ENCODE measurements at regions not wholly inside any gene's neighbourhood (a gene's known extent, or its start where the extent isn't known, plus 50 kb on each side); places are given as distances from the start of the nearest gene placed in this dataset.

DNA sequence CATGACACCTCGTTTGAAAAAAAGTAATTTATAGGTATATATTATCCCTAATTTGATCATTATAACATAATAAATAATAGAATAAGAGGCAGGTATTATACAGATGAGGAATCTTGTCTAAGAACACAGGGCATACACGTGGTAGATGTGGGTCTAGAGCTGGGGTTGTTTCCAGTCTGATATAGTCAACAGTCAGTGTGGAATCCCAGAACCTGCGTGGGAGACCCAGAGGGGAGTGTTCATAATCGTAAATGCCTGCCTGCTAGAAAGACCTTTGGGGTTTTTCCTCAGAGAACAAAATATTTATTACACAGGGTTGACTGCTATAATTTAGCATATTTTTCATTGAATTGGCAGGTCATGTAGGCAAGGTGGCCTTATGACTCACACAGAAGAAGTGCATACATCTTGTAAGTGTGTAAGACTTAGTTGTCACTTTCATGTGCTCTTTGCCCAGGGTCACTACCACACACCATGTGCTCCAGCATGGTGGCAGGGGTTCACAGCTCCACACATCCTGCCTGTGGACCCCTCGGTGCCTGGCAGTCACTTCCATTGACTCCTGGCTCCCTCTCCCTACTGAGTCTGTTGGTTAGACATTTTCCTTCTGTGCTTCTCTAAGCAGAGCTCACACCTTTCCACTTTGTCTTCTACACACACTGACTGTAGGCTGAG, 94.9 kb upstream of the IKZF1 start:
- Histone ChIP-seq H3K27me3 (ENCODE audit: control insufficient read depth, insufficient read depth, low read length) (peaks cover 3% of the 10 kb centered on the region; the same call in 1 of the 2 replicates), H3K27ac (ENCODE audit: low read length) (no peak overlapping the region), H3K4me3 (ENCODE audit: low read depth in 2 of 2, low read length in 2 of 2) (no peak overlapping the region), H3K36me3 (ENCODE audit: control insufficient read depth, insufficient read depth, low read length) (no peaks in the 10 kb centered on the region), H3K4me1 (ENCODE audit: control insufficient read depth, insufficient read depth, low read length) (no peaks in the 10 kb centered on the region), H3K9me3 (ENCODE audit: control insufficient read depth, insufficient read depth, low read depth, low read length) (no peaks in the 10 kb centered on the region)
- ChIA-PET CTCF (no interaction called here), POLR2A (no interaction called here)
- intact Hi-C loops (cut with micrococcal nuclease; ENCODE audit: unreplicated experiment) (no loop called here), in situ Hi-C loops (cut with HindIII; ENCODE audit: low pct_unique_long_range_greater_than_20kb, low sequenced_read_pairs) (no loop called here)
- DNase-seq (ENCODE audit: low read depth, low spot score) (no peak), ATAC-seq (no peak)
- no TSS peak for BruUV-seq (replicated peaks)
- TF ChIP-seq TCF7L2 (IDR thresholded peaks at IDR 0.05; ENCODE audit: low read depth, low read length), result no peak
- no peak for TF ChIP-seq POLR2AphosphoS5 (IDR thresholded peaks at IDR 0.05; ENCODE audit: low read depth, low read length)
- TF ChIP-seq, protein P1, sequence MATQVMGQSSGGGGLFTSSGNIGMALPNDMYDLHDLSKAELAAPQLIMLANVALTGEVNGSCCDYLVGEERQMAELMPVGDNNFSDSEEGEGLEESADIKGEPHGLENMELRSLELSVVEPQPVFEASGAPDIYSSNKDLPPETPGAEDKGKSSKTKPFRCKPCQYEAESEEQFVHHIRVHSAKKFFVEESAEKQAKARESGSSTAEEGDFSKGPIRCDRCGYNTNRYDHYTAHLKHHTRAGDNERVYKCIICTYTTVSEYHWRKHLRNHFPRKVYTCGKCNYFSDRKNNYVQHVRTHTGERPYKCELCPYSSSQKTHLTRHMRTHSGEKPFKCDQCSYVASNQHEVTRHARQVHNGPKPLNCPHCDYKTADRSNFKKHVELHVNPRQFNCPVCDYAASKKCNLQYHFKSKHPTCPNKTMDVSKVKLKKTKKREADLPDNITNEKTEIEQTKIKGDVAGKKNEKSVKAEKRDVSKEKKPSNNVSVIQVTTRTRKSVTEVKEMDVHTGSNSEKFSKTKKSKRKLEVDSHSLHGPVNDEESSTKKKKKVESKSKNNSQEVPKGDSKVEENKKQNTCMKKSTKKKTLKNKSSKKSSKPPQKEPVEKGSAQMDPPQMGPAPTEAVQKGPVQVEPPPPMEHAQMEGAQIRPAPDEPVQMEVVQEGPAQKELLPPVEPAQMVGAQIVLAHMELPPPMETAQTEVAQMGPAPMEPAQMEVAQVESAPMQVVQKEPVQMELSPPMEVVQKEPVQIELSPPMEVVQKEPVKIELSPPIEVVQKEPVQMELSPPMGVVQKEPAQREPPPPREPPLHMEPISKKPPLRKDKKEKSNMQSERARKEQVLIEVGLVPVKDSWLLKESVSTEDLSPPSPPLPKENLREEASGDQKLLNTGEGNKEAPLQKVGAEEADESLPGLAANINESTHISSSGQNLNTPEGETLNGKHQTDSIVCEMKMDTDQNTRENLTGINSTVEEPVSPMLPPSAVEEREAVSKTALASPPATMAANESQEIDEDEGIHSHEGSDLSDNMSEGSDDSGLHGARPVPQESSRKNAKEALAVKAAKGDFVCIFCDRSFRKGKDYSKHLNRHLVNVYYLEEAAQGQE (IDR thresholded peaks at IDR 0.05; ENCODE audit: insufficient read depth in 1 of 2, low read depth in 2 of 2, low read length in 1 of 2), result no peak
- no peak for TF ChIP-seq SIN3A (IDR thresholded peaks at IDR 0.05; ENCODE audit: borderline replicate concordance, insufficient read depth, low read depth, low read length)
- no peak for TF ChIP-seq CTCF (IDR thresholded peaks at IDR 0.05)

- Histone ChIP-seq H3K9me3 (ENCODE audit: control insufficient read depth, insufficient read depth, low read depth, low read length) (no peaks in the 10 kb centered on the region), H3K27me3 (ENCODE audit: control insufficient read depth, insufficient read depth, low read length) (no peaks in the 10 kb centered on the region; the same call in 1 of the 2 replicates), H3K4me3 (ENCODE audit: low read depth in 2 of 2, low read length in 2 of 2) (no peak overlapping the region), H3K36me3 (ENCODE audit: control insufficient read depth, insufficient read depth, low read length) (no peaks in the 10 kb centered on the region), H3K27ac (ENCODE audit: low read length) (no peak overlapping the region), H3K4me1 (ENCODE audit: control insufficient read depth, insufficient read depth, low read length) (no peaks in the 10 kb centered on the region)
- in situ Hi-C loops (cut with HindIII; ENCODE audit: low pct_unique_long_range_greater_than_20kb, low sequenced_read_pairs) (no loop called here), intact Hi-C loops (cut with micrococcal nuclease; ENCODE audit: unreplicated experiment) (no loop called here)
- ChIA-PET CTCF (interaction anchor here (3.6 kb wide), 1 partner anchor 210 kb away, joined by 23 read pairs; no protein-coding TSS in a partner anchor), POLR2A (no interaction called here)
- BruUV-seq (replicated peaks), result no TSS peak
- no peak for ATAC-seq
- TF ChIP-seq TCF7L2 (IDR thresholded peaks at IDR 0.05; ENCODE audit: low read depth, low read length) (no peak), POLR2AphosphoS5 (IDR thresholded peaks at IDR 0.05; ENCODE audit: low read depth, low read length) (no peak), SIN3A (IDR thresholded peaks at IDR 0.05; ENCODE audit: borderline replicate concordance, insufficient read depth, low read depth, low read length) (no peak), CTCF (IDR thresholded peaks at IDR 0.05) (no peak)
- TF ChIP-seq, protein P1 (IDR thresholded peaks at IDR 0.05; ENCODE audit: insufficient read depth in 1 of 2, low read depth in 2 of 2, low read length in 1 of 2), result no peak
- DNase-seq (ENCODE audit: low read depth, low spot score), result no peak
Observed at GRCh38 chr7:50208378-50208982, 96.0 kb upstream of the IKZF1 start.
